ENCODE measurements at regions not wholly inside any gene's neighbourhood (a gene's known extent, or its start where the extent isn't known, plus 50 kb on each side); places are given as distances from the start of the nearest gene placed in this dataset.

DNA sequence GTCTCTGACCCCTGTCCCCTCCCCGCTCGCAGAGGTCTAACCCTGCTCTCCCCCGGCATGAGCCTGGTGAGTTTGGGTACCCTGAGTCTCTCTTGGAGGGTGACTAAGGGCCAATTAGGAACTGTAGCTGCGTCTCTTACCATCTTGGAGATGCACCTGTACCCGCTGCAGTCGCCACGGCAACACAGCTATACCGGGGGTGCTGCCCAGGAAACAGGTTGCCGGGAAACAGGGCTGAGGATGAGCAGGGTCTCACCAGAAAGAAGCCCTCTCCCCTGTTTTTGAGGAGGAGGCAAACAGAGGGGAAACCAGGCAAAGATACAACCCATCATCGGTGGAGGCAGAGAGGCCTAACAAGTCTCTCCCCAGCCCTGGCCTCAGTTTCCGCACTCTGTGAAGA, 140.2 kb downstream of the TMEM132E start:
- H3K27ac ChIP-seq (ENCODE audit: low read depth) = no peak overlapping the region
- Mint-ChIP-seq H3K27ac (no peak overlapping the region), H3K27me3 (ENCODE audit: insufficient read depth, low read depth, poor library complexity) (peaks cover 6% of the 10 kb centered on the region), H3K4me3 (no peak overlapping the region), H3K9me3 (no peaks in the 10 kb centered on the region; the same call in 2 of the 3 replicates), H3K4me1 (peaks cover 7% of the 10 kb centered on the region; the same call in 1 of the 3 replicates), H3K36me3 (ENCODE audit: low read depth) (no peaks in the 10 kb centered on the region)
- H3K79me2 ChIP-seq (replicated peaks; ENCODE audit: insufficient read depth) = no peaks in the 10 kb centered on the region
- H3K36me3 ChIP-seq (ENCODE audit: insufficient read depth) = no peaks in the 10 kb centered on the region
- no peaks in the 10 kb centered on the region for H3F3A ChIP-seq (replicated peaks; ENCODE audit: low read depth)
- DNase-seq (ENCODE audit: low spot score) (no peak), ATAC-seq (no peak)
- no peaks in the 10 kb centered on the region; the same call in 1 of the 2 replicates for H3K4me1 ChIP-seq (ENCODE audit: insufficient read depth)
- H2AFZ ChIP-seq = no peak overlapping the region
- TF ChIP-seq ZNF114 (CRISPR knock-in tag; IDR thresholded peaks at IDR 0.05) (no peak), ZNF331 (CRISPR knock-in tag; IDR thresholded peaks at IDR 0.05; ENCODE audit: low read depth) (no peak), POLR2AphosphoS5 (IDR thresholded peaks at IDR 0.05; ENCODE audit: low read depth) (no peak), EZH2 (IDR thresholded peaks at IDR 0.05; ENCODE audit: low read depth, unreplicated experiment) (no peak), JUNB (IDR thresholded peaks at IDR 0.05; ENCODE audit: unreplicated experiment) (no peak), REST (IDR thresholded peaks at IDR 0.05; ENCODE audit: unreplicated experiment) (no peak), CREB1 (CRISPR knock-in tag; IDR thresholded peaks at IDR 0.05; ENCODE audit: low read depth) (no peak), ZNF462 (CRISPR knock-in tag; IDR thresholded peaks at IDR 0.05) (no peak), NANOG (IDR thresholded peaks at IDR 0.05; ENCODE audit: borderline replicate concordance) (no peak), STAT1 (IDR thresholded peaks at IDR 0.05; ENCODE audit: unreplicated experiment) (no peak), EZH2phosphoT487 (IDR thresholded peaks at IDR 0.05; ENCODE audit: unreplicated experiment) (no peak)
- TF ChIP-seq, protein P1, sequence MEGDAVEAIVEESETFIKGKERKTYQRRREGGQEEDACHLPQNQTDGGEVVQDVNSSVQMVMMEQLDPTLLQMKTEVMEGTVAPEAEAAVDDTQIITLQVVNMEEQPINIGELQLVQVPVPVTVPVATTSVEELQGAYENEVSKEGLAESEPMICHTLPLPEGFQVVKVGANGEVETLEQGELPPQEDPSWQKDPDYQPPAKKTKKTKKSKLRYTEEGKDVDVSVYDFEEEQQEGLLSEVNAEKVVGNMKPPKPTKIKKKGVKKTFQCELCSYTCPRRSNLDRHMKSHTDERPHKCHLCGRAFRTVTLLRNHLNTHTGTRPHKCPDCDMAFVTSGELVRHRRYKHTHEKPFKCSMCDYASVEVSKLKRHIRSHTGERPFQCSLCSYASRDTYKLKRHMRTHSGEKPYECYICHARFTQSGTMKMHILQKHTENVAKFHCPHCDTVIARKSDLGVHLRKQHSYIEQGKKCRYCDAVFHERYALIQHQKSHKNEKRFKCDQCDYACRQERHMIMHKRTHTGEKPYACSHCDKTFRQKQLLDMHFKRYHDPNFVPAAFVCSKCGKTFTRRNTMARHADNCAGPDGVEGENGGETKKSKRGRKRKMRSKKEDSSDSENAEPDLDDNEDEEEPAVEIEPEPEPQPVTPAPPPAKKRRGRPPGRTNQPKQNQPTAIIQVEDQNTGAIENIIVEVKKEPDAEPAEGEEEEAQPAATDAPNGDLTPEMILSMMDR (conservative IDR thresholded peaks at IDR 0.05; ENCODE audit: low read depth in 2 of 2) = no peak
- TF ChIP-seq, protein P2, sequence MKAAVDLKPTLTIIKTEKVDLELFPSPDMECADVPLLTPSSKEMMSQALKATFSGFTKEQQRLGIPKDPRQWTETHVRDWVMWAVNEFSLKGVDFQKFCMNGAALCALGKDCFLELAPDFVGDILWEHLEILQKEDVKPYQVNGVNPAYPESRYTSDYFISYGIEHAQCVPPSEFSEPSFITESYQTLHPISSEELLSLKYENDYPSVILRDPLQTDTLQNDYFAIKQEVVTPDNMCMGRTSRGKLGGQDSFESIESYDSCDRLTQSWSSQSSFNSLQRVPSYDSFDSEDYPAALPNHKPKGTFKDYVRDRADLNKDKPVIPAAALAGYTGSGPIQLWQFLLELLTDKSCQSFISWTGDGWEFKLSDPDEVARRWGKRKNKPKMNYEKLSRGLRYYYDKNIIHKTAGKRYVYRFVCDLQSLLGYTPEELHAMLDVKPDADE (IDR thresholded peaks at IDR 0.05) = no peak
- no peaks in the 10 kb centered on the region for H3K9me2 ChIP-seq (ENCODE audit: insufficient read depth)
- H3K4me3 ChIP-seq = no peak overlapping the region
- H4K20me1 ChIP-seq (replicated peaks; ENCODE audit: insufficient read depth) = no peaks in the 10 kb centered on the region
- H3K27me3 ChIP-seq (ENCODE audit: insufficient read depth) = no peaks in the 10 kb centered on the region
- no peak overlapping the region for H3K4me2 ChIP-seq
